RPMI8226 (cell line): ENCODE measurements at regions not wholly inside any gene's neighbourhood (a gene's known extent, or its start where the extent isn't known, plus 50 kb on each side); places are given as distances from the start of the nearest gene placed in this dataset.

Experiments
- DNase-seq: peaks from one replicate; pipeline ENCODE4 v3.0.0-alpha.2; 2015

DNA sequence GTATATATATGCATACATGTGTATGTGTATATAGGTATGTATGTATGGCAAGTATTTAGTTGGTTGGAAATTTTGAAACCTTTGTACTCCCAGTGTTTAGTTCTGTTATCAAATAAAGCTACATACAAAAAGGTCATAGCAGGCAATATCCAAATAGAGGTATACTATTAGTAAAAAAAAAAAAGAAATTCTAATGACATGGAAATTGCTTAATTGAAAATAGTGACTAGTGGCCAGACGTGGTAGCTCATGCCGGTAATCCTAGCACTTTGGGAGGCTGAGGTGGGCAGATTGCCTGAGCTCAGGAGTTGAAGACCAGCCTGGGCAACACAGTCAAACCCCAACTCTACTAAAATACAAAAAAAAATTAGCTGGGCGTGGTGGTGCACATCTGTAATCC is 351.6 kb upstream of the NR5A2 start:
- no peak for DNase-seq

DNA sequence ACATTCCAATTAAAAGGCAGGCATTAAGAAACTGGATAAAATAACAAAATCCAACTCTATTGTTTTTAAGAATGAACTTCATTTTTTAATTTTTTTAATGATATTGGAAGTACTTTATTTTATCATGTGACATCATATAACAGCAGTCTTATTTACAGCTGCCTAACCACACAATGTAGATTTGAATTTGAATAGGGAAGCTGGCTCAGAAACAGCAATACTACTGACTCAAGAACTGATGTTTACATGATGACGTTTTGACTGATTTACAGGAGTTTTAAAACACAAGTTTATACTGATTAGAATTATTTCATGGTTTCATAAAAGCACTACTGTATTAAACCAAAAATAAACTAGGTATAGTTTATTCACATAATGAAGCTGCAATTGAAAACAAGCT is 348.7 kb upstream of the NR5A2 start:
- DNase-seq, result no peak

GRCh38 chr1:199682081-199682480 is 345.4 kb upstream of the NR5A2 start:
- no peak for DNase-seq

GRCh38 chr1:199684686-199685273 is 342.7 kb upstream of the NR5A2 start:
- DNase-seq, result peak; percentile 57

DNA sequence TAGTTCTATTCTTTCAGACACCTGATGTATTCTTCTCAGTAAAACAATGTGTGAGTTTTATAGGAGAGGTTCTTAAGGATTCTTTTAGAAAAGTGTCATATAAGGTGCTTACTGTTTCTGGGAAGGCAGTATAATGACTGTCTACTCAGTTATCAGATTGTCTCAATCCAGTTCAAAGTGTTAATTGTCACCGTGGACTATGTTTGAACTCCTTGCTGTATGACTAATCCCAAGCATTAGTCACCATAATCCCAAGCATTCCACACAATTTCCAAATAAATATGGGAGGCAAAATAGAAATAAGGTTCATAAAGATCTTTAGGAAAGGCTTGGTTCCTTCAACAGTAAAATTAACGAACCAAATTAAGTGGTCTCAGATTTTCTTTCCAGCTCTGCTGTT is 342.1 kb upstream of the NR5A2 start:
- DNase-seq, result no peak

DNA sequence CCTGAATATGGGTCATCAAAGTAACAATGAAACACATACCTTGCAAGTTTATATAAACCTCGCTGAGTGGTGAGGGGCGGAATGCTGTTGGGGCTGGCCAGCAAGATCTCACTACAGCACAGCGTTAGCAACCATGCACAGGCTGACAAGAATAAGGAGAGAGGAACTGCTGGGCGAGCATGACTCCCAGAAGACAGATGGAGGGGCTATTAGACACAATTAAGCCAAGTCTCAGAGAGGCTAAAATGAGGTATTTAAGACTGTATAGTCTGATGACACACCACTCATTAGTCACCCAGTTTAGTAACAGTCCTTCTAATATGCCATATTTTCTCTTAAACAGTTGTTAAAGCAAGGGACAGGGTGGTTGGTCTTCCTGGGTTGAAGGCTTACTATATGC is 340.2 kb upstream of the NR5A2 start:
- no peak for DNase-seq

DNA sequence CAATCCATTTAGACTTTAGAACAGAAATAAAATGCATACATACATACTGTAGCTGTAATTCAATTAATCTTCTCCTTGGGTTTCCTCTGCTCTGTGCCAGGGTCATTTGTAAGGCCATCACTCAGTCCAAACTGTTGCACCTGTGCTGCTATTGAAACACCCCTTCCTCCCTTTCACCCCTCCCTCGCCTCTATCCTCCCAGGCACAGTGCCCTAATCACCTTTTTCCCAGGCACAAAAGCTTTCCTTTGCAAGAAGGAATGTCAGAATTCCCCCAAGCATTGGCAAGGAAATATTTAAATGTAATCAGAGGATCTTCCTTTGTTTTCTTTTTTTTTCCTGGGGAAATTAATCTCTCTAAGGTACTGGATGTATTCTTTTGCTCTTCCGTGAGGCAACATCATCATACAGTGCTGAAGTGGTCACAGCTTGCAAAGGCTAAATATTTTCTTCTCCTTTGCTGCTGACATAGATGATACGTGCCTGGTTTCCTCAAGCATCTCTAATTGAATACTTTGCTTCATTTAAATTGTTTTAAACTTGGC is 339.3 kb upstream of the NR5A2 start:
- no peak for DNase-seq

GRCh38 chr1:199688774-199689173 is 338.7 kb upstream of the NR5A2 start:
- no peak for DNase-seq

GRCh38 chr1:199690496-199690895 is 337.0 kb upstream of the NR5A2 start:
- peak; percentile 32 for DNase-seq

DNA sequence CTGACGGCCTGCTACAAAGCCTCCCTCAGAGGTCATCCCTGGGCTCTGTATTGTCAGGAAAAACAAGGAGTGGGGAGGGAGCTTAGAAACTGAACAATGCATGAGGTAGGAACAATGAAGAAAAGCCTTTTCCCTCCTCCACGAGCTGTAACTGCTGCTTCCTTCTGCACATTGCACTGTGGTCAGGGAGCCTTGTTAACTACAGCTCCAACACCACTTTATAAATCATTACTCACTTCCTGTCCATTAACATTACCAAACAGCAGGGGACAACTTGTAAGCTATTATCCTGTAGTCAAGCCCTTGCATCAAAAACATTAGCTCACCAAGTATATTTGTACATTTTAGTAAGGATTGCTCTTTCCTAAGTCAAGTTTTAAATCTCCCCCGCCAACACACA is 336.0 kb upstream of the NR5A2 start:
- DNase-seq, result no peak

DNA sequence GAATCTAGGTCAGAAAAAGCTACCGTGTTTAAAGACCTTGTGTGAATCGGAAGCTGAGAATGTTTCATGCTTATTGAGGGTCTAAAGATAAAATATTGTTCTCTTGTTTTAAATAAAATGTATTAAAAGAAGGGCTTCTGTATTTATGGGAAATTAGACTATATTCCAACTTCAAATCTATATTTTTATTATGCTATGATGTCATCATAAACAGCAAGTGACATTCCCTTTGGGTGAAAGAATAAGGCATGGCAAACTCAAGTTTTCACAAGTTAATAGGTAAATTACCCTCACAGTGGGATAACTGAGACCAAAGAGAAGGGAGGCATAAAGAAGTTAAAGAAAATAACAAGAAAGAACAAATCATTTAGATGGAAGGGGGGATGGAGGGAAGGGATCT is 333.8 kb upstream of the NR5A2 start:
- DNase-seq, result no peak

- no peak for DNase-seq
These were observed 331.3 kb upstream of the NR5A2 start for GRCh38 chr1:199696225-199696624.

- no peak for DNase-seq
These were observed 329.3 kb upstream of the NR5A2 start for GRCh38 chr1:199698222-199698621.

DNA sequence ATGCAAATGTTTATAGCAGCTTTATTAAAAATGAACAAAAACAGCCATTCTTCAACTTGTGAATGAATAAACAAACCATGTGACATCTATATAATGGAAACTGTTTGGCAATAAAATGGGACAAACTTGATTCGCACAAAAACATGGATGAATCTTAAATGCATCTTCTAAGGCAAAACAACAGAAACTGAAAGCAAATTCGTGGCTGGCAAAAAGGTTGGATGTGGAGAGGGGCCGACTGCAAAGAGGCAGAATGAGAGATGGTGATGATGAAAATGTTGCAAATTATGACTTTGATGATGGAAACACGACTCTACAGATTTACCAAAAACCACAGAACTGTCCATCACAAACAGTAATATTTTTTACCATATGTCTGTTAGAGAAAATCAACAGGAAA is 327.0 kb upstream of the NR5A2 start:
- no peak for DNase-seq

DNA sequence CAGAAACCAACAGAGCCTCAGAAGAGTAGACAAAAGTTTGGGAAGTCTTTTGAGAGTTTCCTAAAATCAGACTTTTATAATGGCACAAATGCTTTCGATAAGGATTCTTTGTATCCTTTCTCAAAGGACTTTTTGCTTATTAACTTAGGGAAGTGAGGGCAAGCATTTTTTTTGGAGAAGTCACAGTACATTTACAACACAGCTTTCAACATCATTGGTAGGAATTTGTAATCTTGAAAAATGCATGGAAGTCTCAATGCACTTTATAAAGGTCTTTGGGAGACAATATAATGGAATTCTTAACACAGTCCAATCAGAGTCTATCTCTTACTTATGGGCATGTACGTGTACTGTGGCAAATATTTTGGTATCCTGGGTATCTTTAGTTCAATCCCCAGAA is 325.8 kb upstream of the NR5A2 start:
- DNase-seq, result no peak

DNA sequence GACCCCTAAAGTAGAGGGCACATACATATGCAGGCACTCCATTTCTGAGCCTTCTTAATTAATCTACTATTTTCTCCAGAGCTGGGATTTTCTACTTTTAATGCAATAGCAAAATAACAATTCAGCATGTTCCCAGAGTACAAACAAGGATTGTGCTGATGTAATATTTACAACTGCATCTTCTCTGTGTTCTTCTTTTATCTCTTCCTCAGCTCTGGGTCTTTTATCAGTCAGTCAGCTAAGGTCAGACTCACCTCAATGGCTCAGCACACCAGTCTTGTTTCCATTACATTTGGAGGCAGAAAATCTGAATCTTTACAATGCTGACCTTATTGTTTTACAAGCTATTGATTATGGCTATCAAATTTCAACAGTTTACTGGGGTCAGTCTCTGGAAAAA is 323.3 kb upstream of the NR5A2 start:
- DNase-seq, result no peak

DNA sequence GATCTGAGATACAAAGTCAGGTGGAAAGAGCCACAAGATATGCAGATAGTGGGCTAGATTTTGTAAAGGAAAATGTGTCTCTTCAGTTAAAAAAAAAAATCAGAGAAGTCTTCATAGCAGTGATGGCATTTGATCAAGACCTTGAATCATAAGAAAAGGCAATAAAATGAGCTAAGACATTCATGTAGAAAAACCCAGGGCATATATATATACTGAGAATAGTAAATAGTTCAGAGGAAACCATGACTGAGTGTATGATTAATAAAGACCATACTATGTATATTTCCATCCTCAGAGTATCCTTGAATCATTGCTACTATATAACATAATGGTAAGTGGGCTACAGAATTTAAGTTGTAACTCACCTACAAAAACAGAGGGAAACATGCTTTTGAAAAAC is 321.7 kb upstream of the NR5A2 start:
- no peak for DNase-seq

- DNase-seq, result no peak
These were observed 320.5 kb upstream of the NR5A2 start for GRCh38 chr1:199706826-199707606.

DNA sequence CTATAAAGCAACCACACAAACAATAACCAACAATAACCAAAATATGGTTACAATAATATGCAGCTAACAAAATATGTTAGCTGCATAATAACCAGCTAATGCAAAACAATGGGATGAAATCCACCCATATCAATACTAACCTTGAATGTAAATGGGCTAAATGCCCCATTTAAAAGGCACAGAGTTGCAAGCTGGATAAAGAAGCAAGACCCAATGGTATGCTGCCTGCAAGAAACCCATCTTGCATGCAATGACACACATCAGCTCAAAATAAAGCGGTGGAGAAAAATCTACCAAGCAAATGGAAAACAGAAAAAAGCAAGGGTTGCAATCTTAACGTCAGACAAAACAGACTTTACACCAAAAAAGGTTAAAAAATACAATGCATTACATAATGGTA is 316.5 kb upstream of the NR5A2 start:
- DNase-seq, result no peak

DNA sequence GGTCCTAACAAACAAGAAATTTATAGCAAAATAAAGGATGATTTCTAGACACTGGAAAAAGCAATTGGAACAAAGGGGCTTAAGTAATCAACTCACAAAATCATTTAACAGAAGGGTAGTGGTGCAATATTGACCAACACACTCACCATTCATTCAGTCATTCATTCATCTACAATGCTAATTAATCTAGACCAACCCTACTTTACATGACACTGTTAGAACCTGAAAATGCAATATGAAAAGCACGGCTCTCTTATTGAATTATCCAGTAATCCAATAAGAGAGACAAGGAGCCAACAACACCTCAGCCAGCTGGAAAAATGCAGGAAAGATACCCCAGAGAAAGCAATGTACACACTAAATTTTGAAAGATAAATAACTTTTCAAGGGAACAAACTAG is 310.8 kb upstream of the NR5A2 start:
- DNase-seq, result no peak

GRCh38 chr1:199719156-199719842 is 308.2 kb upstream of the NR5A2 start:
- DNase-seq, result no peak

- no peak for DNase-seq
These were observed 307.0 kb upstream of the NR5A2 start for GRCh38 chr1:199720496-199720895.

GRCh38 chr1:199721001-199721400 is 306.5 kb upstream of the NR5A2 start:
- DNase-seq, result no peak
